ENCODE measurements at regions not wholly inside any gene's neighbourhood (a gene's known extent, or its start where the extent isn't known, plus 50 kb on each side); places are given as distances from the start of the nearest gene placed in this dataset.

GRCh38 chr3:29207427-29207826, 73.4 kb upstream of the RBMS3 start:
- H3K36me3 Mint-ChIP-seq (ENCODE audit: low read depth) = no peaks in the 10 kb centered on the region
- Histone ChIP-seq H3F3A (replicated peaks; ENCODE audit: low read depth) (no peaks in the 10 kb centered on the region), H3K27me3 (ENCODE audit: insufficient read depth) (no peaks in the 10 kb centered on the region), H3K9me2 (ENCODE audit: insufficient read depth) (0 out of 2 replicates have a peak, but pooled peaks cover 3% of the 10 kb centered on the region), H3K79me2 (replicated peaks; ENCODE audit: insufficient read depth) (no peaks in the 10 kb centered on the region), H2AFZ (no peak overlapping the region), H3K36me3 (ENCODE audit: insufficient read depth) (no peaks in the 10 kb centered on the region), H3K4me1 (ENCODE audit: insufficient read depth) (no peaks in the 10 kb centered on the region), H3K4me2 (no peak overlapping the region), H3K4me3 (no peak overlapping the region), H4K20me1 (replicated peaks; ENCODE audit: insufficient read depth) (no peaks in the 10 kb centered on the region), H3K27ac (ENCODE audit: low read depth) (0 out of 2 replicates have a peak overlapping the region, but pooled peaks have one; percentile 35)
- no peak for DNase-seq (ENCODE audit: low spot score)
- ATAC-seq = no peak
- no peak overlapping the region for H3K4me3 Mint-ChIP-seq
- H3K9me3 Mint-ChIP-seq = no peaks in the 10 kb centered on the region
- no peaks in the 10 kb centered on the region; the same call in 2 of the 3 replicates for H3K4me1 Mint-ChIP-seq
- no peak overlapping the region for H3K27ac Mint-ChIP-seq
- no peaks in the 10 kb centered on the region for H3K27me3 Mint-ChIP-seq (ENCODE audit: insufficient read depth, low read depth, poor library complexity)
- TF ChIP-seq POLR2AphosphoS5 (IDR thresholded peaks at IDR 0.05; ENCODE audit: low read depth) (no peak), STAT1 (IDR thresholded peaks at IDR 0.05; ENCODE audit: unreplicated experiment) (no peak), ZNF331 (CRISPR knock-in tag; IDR thresholded peaks at IDR 0.05; ENCODE audit: low read depth) (no peak), JUNB (IDR thresholded peaks at IDR 0.05; ENCODE audit: unreplicated experiment) (no peak), ZNF114 (CRISPR knock-in tag; IDR thresholded peaks at IDR 0.05) (no peak), NANOG (IDR thresholded peaks at IDR 0.05; ENCODE audit: borderline replicate concordance) (no peak)
- TF ChIP-seq, protein P1, sequence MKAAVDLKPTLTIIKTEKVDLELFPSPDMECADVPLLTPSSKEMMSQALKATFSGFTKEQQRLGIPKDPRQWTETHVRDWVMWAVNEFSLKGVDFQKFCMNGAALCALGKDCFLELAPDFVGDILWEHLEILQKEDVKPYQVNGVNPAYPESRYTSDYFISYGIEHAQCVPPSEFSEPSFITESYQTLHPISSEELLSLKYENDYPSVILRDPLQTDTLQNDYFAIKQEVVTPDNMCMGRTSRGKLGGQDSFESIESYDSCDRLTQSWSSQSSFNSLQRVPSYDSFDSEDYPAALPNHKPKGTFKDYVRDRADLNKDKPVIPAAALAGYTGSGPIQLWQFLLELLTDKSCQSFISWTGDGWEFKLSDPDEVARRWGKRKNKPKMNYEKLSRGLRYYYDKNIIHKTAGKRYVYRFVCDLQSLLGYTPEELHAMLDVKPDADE (IDR thresholded peaks at IDR 0.05) = no peak
- TF ChIP-seq, protein P2, sequence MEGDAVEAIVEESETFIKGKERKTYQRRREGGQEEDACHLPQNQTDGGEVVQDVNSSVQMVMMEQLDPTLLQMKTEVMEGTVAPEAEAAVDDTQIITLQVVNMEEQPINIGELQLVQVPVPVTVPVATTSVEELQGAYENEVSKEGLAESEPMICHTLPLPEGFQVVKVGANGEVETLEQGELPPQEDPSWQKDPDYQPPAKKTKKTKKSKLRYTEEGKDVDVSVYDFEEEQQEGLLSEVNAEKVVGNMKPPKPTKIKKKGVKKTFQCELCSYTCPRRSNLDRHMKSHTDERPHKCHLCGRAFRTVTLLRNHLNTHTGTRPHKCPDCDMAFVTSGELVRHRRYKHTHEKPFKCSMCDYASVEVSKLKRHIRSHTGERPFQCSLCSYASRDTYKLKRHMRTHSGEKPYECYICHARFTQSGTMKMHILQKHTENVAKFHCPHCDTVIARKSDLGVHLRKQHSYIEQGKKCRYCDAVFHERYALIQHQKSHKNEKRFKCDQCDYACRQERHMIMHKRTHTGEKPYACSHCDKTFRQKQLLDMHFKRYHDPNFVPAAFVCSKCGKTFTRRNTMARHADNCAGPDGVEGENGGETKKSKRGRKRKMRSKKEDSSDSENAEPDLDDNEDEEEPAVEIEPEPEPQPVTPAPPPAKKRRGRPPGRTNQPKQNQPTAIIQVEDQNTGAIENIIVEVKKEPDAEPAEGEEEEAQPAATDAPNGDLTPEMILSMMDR (conservative IDR thresholded peaks at IDR 0.05; ENCODE audit: low read depth in 2 of 2) = no peak

DNA sequence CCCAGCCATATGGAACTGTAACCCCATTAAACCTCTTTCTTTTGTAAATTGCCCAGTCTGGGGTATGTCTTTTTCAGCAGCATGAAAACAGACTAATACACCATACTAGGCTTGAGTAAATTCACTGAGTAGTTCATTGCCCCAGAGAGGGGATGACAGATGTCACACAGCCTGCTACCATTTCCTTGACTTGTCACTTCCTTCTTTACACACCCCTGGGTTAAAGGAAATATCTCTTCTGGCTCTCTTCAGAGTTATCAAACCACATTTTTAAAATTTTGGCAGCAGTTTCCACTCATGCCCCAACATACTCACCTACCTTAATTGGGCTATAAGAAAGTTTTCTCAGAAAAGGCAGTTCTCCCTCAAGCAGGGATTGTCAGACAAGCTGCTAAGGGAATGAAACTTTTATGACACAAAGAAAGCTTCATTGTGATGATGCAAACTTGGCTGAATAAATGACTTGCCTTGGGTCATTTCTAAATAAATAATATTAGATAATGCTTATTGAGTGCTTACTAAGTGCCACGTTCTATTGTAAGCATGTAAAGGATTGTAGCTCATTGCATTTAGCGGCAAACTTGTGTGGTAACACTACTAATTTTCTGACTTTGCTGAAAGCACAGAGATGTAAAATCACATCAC, 68.0 kb upstream of the RBMS3 start:
- no peak overlapping the region for H2AFZ ChIP-seq
- no peaks in the 10 kb centered on the region for H4K20me1 ChIP-seq (replicated peaks; ENCODE audit: insufficient read depth)
- Mint-ChIP-seq H3K27me3 (ENCODE audit: insufficient read depth, low read depth, poor library complexity) (no peaks in the 10 kb centered on the region), H3K9me3 (no peaks in the 10 kb centered on the region), H3K36me3 (ENCODE audit: low read depth) (no peaks in the 10 kb centered on the region), H3K4me1 (peaks cover 6% of the 10 kb centered on the region), H3K4me3 (no peak overlapping the region), H3K27ac (no peak overlapping the region)
- no peaks in the 10 kb centered on the region for H3K27me3 ChIP-seq (ENCODE audit: insufficient read depth)
- DNase-seq (ENCODE audit: low spot score) = no peak
- H3K4me3 ChIP-seq = no peak overlapping the region
- ATAC-seq = no peak
- no peaks in the 10 kb centered on the region for H3F3A ChIP-seq (replicated peaks; ENCODE audit: low read depth)
- no peaks in the 10 kb centered on the region for H3K79me2 ChIP-seq (replicated peaks; ENCODE audit: insufficient read depth)
- H3K36me3 ChIP-seq (ENCODE audit: insufficient read depth) = no peaks in the 10 kb centered on the region
- TF ChIP-seq ZNF462 (CRISPR knock-in tag; IDR thresholded peaks at IDR 0.05) (no peak), EZH2 (IDR thresholded peaks at IDR 0.05; ENCODE audit: low read depth, unreplicated experiment) (no peak), STAT1 (IDR thresholded peaks at IDR 0.05; ENCODE audit: unreplicated experiment) (no peak)
- H3K9me2 ChIP-seq (ENCODE audit: insufficient read depth) = no peaks in the 10 kb centered on the region
- H3K4me2 ChIP-seq = no peak overlapping the region
- H3K4me1 ChIP-seq (ENCODE audit: insufficient read depth) = 0 out of 2 replicates have a peak, but pooled peaks cover 3% of the 10 kb centered on the region
- H3K27ac ChIP-seq (ENCODE audit: low read depth) = no peak overlapping the region
